Renal cortical epithelial cell (primary cell): ENCODE measurements at regions not wholly inside any gene's neighbourhood (a gene's known extent, or its start where the extent isn't known, plus 50 kb on each side); places are given as distances from the start of the nearest gene placed in this dataset.
A peak's percentile ranks its signal among the peaks of the same experiment; 100 is the strongest.
"Not testable (repeated sequence)": the region's sequence is repeated elsewhere in the genome, so short reads cannot be mapped to it uniquely, and the experiment has no call there.

ENCODE experiments used
- DNase-seq: peaks from one replicate; pipeline ENCODE4 v3.0.0-alpha.2; 2011; ENCODE audit warnings: low read depth

GRCh38 chr6:120355822-120356221 lies 978.5 kb downstream of the TBC1D32 start:
- no peak for DNase-seq

GRCh38 chr6:120354452-120355098 lies 979.7 kb downstream of the TBC1D32 start:
- no peak for DNase-seq

GRCh38 chr6:120352491-120352890 lies 981.8 kb downstream of the TBC1D32 start:
- no peak for DNase-seq

- no peak for DNase-seq
Observed at GRCh38 chr6:120348926-120349325, 985.4 kb downstream of the TBC1D32 start.

- no peak for DNase-seq
Observed at GRCh38 chr6:120328521-120328920, 979.0 kb upstream of the MAN1A1 start.

GRCh38 chr6:120320481-120321162 lies 971.1 kb upstream of the MAN1A1 start:
- no peak for DNase-seq

- no peak for DNase-seq
Observed at GRCh38 chr6:120304223-120304622, 954.7 kb upstream of the MAN1A1 start.

- DNase-seq = no peak
Observed at GRCh38 chr6:120303527-120303926, 954.0 kb upstream of the MAN1A1 start.

- DNase-seq = peak; percentile 27
Observed at GRCh38 chr6:120302041-120302440, 952.5 kb upstream of the MAN1A1 start.

GRCh38 chr6:120290964-120291363 lies 941.4 kb upstream of the MAN1A1 start:
- no peak for DNase-seq

- no peak for DNase-seq
Observed at GRCh38 chr6:120282005-120282404, 932.4 kb upstream of the MAN1A1 start.

- no peak for DNase-seq
Observed at GRCh38 chr6:120279466-120280167, 930.1 kb upstream of the MAN1A1 start.

- DNase-seq = no peak
Observed at GRCh38 chr6:120278689-120279396, 929.3 kb upstream of the MAN1A1 start.

- no peak for DNase-seq
Observed at GRCh38 chr6:120274547-120274946, 925.0 kb upstream of the MAN1A1 start.

GRCh38 chr6:120273411-120273810 lies 923.9 kb upstream of the MAN1A1 start:
- no peak for DNase-seq

- DNase-seq = no peak
Observed at GRCh38 chr6:120272038-120272437, 922.5 kb upstream of the MAN1A1 start.

- not testable (repeated sequence) for DNase-seq
Observed at GRCh38 chr6:120268256-120268655, 918.7 kb upstream of the MAN1A1 start.

GRCh38 chr6:120262354-120262753 lies 912.8 kb upstream of the MAN1A1 start:
- DNase-seq = no peak

- DNase-seq = no peak
Observed at GRCh38 chr6:120260636-120261035, 911.1 kb upstream of the MAN1A1 start.

GRCh38 chr6:120254651-120255050 lies 905.1 kb upstream of the MAN1A1 start:
- no peak for DNase-seq

- DNase-seq = no peak
Observed at GRCh38 chr6:120248451-120248850, 898.9 kb upstream of the MAN1A1 start.

- DNase-seq = no peak
Observed at GRCh38 chr6:120237221-120237620, 887.7 kb upstream of the MAN1A1 start.
